Epithelial cell of esophagus (primary cell): ENCODE measurements at regions not wholly inside any gene's neighbourhood (a gene's known extent, or its start where the extent isn't known, plus 50 kb on each side); places are given as distances from the start of the nearest gene placed in this dataset.

Source experiments
- DNase-seq: peaks from one replicate; pipeline ENCODE4 v3.0.0; 2010; ENCODE audit warnings: low read depth
- H3K4me3 ChIP-seq: 2 replicates; pipeline ENCODE4 v1.5.1; 2011; ENCODE audit warnings: mild to moderate bottlenecking, low read length, control low read depth
- CTCF ChIP-seq: IDR thresholded peaks from 2 replicates; pipeline ENCODE4 v1.5.1; 2011; ENCODE audit warnings: low read depth, mild to moderate bottlenecking, low read length, control low read depth, inconsistent platforms; ENCODE audit not compliant: insufficient read depth; ENCODE audit errors: missing control alignments

GRCh38 chr6:9485992-9486391 is 928.9 kb downstream of the TFAP2A start:
- DNase-seq, result peak; percentile 84
- no peak overlapping the region for H3K4me3 ChIP-seq
- TF ChIP-seq CTCF, result no peak

GRCh38 chr6:9484686-9485085 is 930.2 kb downstream of the TFAP2A start:
- DNase-seq, result peak; percentile 53
- no peak for TF ChIP-seq CTCF
- no peak overlapping the region for H3K4me3 ChIP-seq

GRCh38 chr6:9484091-9484490 is 930.8 kb downstream of the TFAP2A start:
- H3K4me3 ChIP-seq, result no peak overlapping the region
- no peak for TF ChIP-seq CTCF
- peak; percentile 8 for DNase-seq

GRCh38 chr6:9482030-9482738 is 932.7 kb downstream of the TFAP2A start:
- no peak for TF ChIP-seq CTCF
- no peak overlapping the region for H3K4me3 ChIP-seq

GRCh38 chr6:9481292-9482029 is 933.4 kb downstream of the TFAP2A start:
- no peak for TF ChIP-seq CTCF
- H3K4me3 ChIP-seq, result no peak overlapping the region
- DNase-seq, result peak; percentile 45

More at GRCh38 chr6:9482030-9482738, 932.7 kb downstream of the TFAP2A start:
- DNase-seq, result peak; percentile 90

- no peak overlapping the region for H3K4me3 ChIP-seq
- TF ChIP-seq CTCF, result no peak
These were observed 946.6 kb downstream of the TFAP2A start for GRCh38 chr6:9468277-9468676.

More at GRCh38 chr6:9468277-9468676, 946.6 kb downstream of the TFAP2A start:
- DNase-seq, result no peak
